Suprapubic skin (tissue), 3 donors: ENCODE measurements at regions not wholly inside any gene's neighbourhood (a gene's known extent, or its start where the extent isn't known, plus 50 kb on each side); places are given as distances from the start of the nearest gene placed in this dataset.

Experiments used
- CTCF ChIP-seq, 2 donors: fragments of 200-600 bp in 1 of 2; fragments of 450-650 bp in 1 of 2; sonication (generic) in 1 of 2; IDR thresholded peaks; one replicate each; pipeline ENCODE4 v1.5.1; 2016 to 2019; ENCODE audit warnings: antibody characterized with exemption in 2 of 2, mild to moderate bottlenecking in 1 of 2, moderate library complexity in 1 of 2
- POLR2A ChIP-seq, 2 donors: fragments of 450-650 bp; IDR thresholded peaks; one replicate each; pipeline ENCODE4 v1.6.1; 2017; ENCODE audit warnings: antibody characterized with exemption in 2 of 2, mild to moderate bottlenecking in 2 of 2, moderate library complexity in 2 of 2

- TF ChIP-seq POLR2A (IDR thresholded peaks at IDR 0.05) (no peak), CTCF (IDR thresholded peaks at IDR 0.05) (no peak)
Measured at GRCh38 chr21:24869862-24870261, 737.4 kb downstream of the MRPL39 start.
